H1 (cell line): ENCODE measurements at regions not wholly inside any gene's neighbourhood (a gene's known extent, or its start where the extent isn't known, plus 50 kb on each side); places are given as distances from the start of the nearest gene placed in this dataset.

Source experiments
- CTCF ChIA-PET: fragments of 300-600 bp; sonication (Branson Sonifier 250); formaldehyde crosslinking; loops from one replicate; lab custom pipeline; 2021; ENCODE audit not compliant: partially characterized antibody; lab: Charles Lee
- POLR2A ChIA-PET: fragments of 300-600 bp; sonication (Branson Sonifier 250); formaldehyde crosslinking; loops from one replicate; lab custom pipeline; 2021; ENCODE audit warnings: inconsistent platforms; ENCODE audit not compliant: partially characterized antibody; lab: Charles Lee
- DNase-seq, 2 experiments: peaks; one replicate each; pipeline versions ENCODE4 v3.0.0 to v3.0.0-alpha.2; 2010 to 2022; ENCODE audit warnings: low spot score in 2 of 2, low read depth in 1 of 2, mixed read lengths in 1 of 2
- FAIRE-seq: peaks from 2 replicates; lab custom pipeline; 2011; peaks lifted over from hg19 to GRCh38; lab: Jason Lieb, UNC
- H2AFZ ChIP-seq: 2 replicates; pipeline ENCODE4 v1.8.1; 2012; ENCODE audit warnings: low read length, inconsistent platforms
- H2AK5ac ChIP-seq: 2 replicates; pipeline ENCODE4 v1.6.1; 2013; ENCODE audit warnings: low read depth, low read length
- H2BK120ac ChIP-seq: replicated peaks from 2 replicates; pipeline ENCODE3; 2013; ENCODE audit warnings: low read depth, low read length, inconsistent platforms
- H2BK12ac ChIP-seq: 2 replicates; pipeline ENCODE4 v1.6.1; 2013; ENCODE audit warnings: low read depth, low read length
- H2BK15ac ChIP-seq: 2 replicates; pipeline ENCODE4 v1.6.1; 2013; ENCODE audit warnings: low read length
- H2BK20ac ChIP-seq: 2 replicates; pipeline ENCODE4 v1.6.1; 2013; ENCODE audit warnings: low read length
- H2BK5ac ChIP-seq: 2 replicates; pipeline ENCODE4 v1.6.1; 2013; ENCODE audit warnings: low read depth, low read length
- H3K14ac ChIP-seq: 2 replicates; pipeline ENCODE4 v1.6.1; 2013; ENCODE audit warnings: inconsistent platforms; ENCODE audit not compliant: insufficient read length
- H3K18ac ChIP-seq: 2 replicates; pipeline ENCODE4 v1.6.1; 2013; ENCODE audit warnings: low read length; ENCODE audit errors: extremely low read depth
- H3K23ac ChIP-seq: 2 replicates; pipeline ENCODE4 v1.6.1; 2013; ENCODE audit warnings: inconsistent platforms; ENCODE audit not compliant: insufficient read length
- H3K23me2 ChIP-seq: 2 replicates; pipeline ENCODE4 v1.6.1; 2013; ENCODE audit warnings: low read depth, low read length
- H3K27ac ChIP-seq: 2 replicates; pipeline ENCODE4 v1.6.1; 2011; ENCODE audit warnings: low read depth, low read length, inconsistent platforms
- H3K27me3 ChIP-seq, 4 experiments: replicated peaks in 1 of 4; 1 replicate in 1 of 4; 2 replicates in 3 of 4; pipeline versions ENCODE4 v1.6.1 to v1.8.1; 2011 to 2013; ENCODE audit warnings: low read length in 3 of 4, mild to moderate bottlenecking in 3 of 4, inconsistent platforms in 2 of 4, mixed read lengths in 2 of 4, moderate library complexity in 1 of 4; ENCODE audit not compliant: control insufficient read depth in 3 of 4, insufficient read depth in 3 of 4; ENCODE audit errors: extremely low read depth in 1 of 4
- H3K36me3 ChIP-seq, 4 experiments: 2 replicates each; pipeline versions ENCODE4 v1.6.1 to v1.8.1; 2011 to 2013; ENCODE audit warnings: mild to moderate bottlenecking in 4 of 4, low read length in 3 of 4, moderate library complexity in 2 of 4, control low read depth in 1 of 4, inconsistent platforms in 1 of 4; ENCODE audit not compliant: insufficient read depth in 4 of 4, control insufficient read depth in 2 of 4
- H3K4ac ChIP-seq: replicated peaks from 2 replicates; pipeline ENCODE3; 2013; ENCODE audit warnings: low read length, low read depth, mixed read lengths, inconsistent platforms; ENCODE audit not compliant: insufficient read length
- H3K4me1 ChIP-seq, 4 experiments: replicated peaks in 1 of 4; 1 replicate in 1 of 4; 2 replicates in 3 of 4; pipeline versions ENCODE4 v1.6.1 to v1.8.1; 2011 to 2013; ENCODE audit warnings: low read length in 3 of 4, inconsistent platforms in 2 of 4, mixed read lengths in 1 of 4; ENCODE audit not compliant: insufficient read depth in 4 of 4, control insufficient read depth in 3 of 4
- H3K4me2 ChIP-seq, 2 experiments: 2 replicates each; pipeline versions ENCODE4 v1.6.1 to v1.8.1; 2011 to 2013; ENCODE audit warnings: low read depth in 2 of 2, low read length in 2 of 2, control low read depth in 1 of 2, inconsistent platforms in 1 of 2, mild to moderate bottlenecking in 1 of 2; ENCODE audit not compliant: insufficient read depth in 1 of 2
- H3K4me3 ChIP-seq, 4 experiments: fragments of 200-600, 300-600 bp in 1 of 4; sonication (generic), shearing (Covaris generic), sonication (Bioruptor Twin) in 1 of 4; 2 replicates each; pipeline versions ENCODE4 v1.5.1 to v1.8.1; 2011 to 2016; ENCODE audit warnings: low read length in 4 of 4, low read depth in 3 of 4, control low read depth in 2 of 4, inconsistent platforms in 2 of 4, mild to moderate bottlenecking in 2 of 4, mixed read lengths in 1 of 4, moderate library complexity in 1 of 4; ENCODE audit not compliant: insufficient read depth in 2 of 4; ENCODE audit errors: extremely low read depth in 1 of 4
- H3K56ac ChIP-seq: replicated peaks from 2 replicates; pipeline ENCODE3; 2013; ENCODE audit warnings: low read depth, mild to moderate bottlenecking, mixed read lengths, low read length, inconsistent platforms; ENCODE audit not compliant: insufficient read length
- H3K79me1 ChIP-seq: 2 replicates; pipeline ENCODE4 v1.6.1; 2013; ENCODE audit warnings: low read depth, low read length, control low read depth
- H3K79me2 ChIP-seq, 2 experiments: 2 replicates each; pipeline versions ENCODE4 v1.6.1 to v1.8.1; 2012 to 2013; ENCODE audit warnings: low read length in 2 of 2, mild to moderate bottlenecking in 2 of 2, inconsistent platforms in 1 of 2; ENCODE audit not compliant: insufficient read depth in 2 of 2, control insufficient read depth in 1 of 2
- H3K9ac ChIP-seq, 4 experiments: replicated peaks in 1 of 4; 1 replicate in 1 of 4; 2 replicates in 3 of 4; pipeline versions ENCODE4 v1.6.1 to v1.8.1; 2011 to 2013; ENCODE audit warnings: low read depth in 3 of 4, low read length in 3 of 4, control low read depth in 2 of 4, mild to moderate bottlenecking in 2 of 4, moderate library complexity in 2 of 4, inconsistent platforms in 1 of 4; ENCODE audit errors: extremely low read depth in 1 of 4
- H3K9me3 ChIP-seq, 2 experiments: 2 replicates each; pipeline versions ENCODE4 v1.6.1 to v1.8.1; 2012 to 2013; ENCODE audit warnings: mild to moderate bottlenecking in 2 of 2, moderate library complexity in 2 of 2, control low read depth in 1 of 2, inconsistent platforms in 1 of 2, low read depth in 1 of 2, low read length in 1 of 2, mixed read lengths in 1 of 2; ENCODE audit not compliant: insufficient read depth in 2 of 2
- H4K20me1 ChIP-seq, 2 experiments: replicated peaks in 1 of 2; 2 replicates each; pipeline versions ENCODE3 to v1.8.1; 2011 to 2013; ENCODE audit warnings: inconsistent platforms in 2 of 2, low read length in 2 of 2, mild to moderate bottlenecking in 1 of 2; ENCODE audit not compliant: insufficient read depth in 2 of 2, control insufficient read depth in 1 of 2
- H4K5ac ChIP-seq: 2 replicates; pipeline ENCODE4 v1.6.1; 2013; ENCODE audit warnings: low read length, low read depth, mixed read lengths, inconsistent platforms; ENCODE audit not compliant: insufficient read length
- H4K8ac ChIP-seq: 2 replicates; pipeline ENCODE4 v1.8.0; 2013; ENCODE audit warnings: mild to moderate bottlenecking, moderate library complexity, low read length, inconsistent platforms; ENCODE audit not compliant: insufficient read depth; ENCODE audit errors: extremely low read depth
- H4K91ac ChIP-seq: replicated peaks from 2 replicates; pipeline ENCODE3; 2013; ENCODE audit warnings: low read length, mixed read lengths, inconsistent platforms; ENCODE audit not compliant: insufficient read length
- CTCF ChIP-seq, 3 experiments: IDR thresholded peaks; 1 replicate in 2 of 3; 2 replicates in 1 of 3; pipeline versions ENCODE4 v1.5.1 to v1.6.1; 2011; ENCODE audit warnings: low read length in 3 of 3, mild to moderate bottlenecking in 3 of 3, inconsistent platforms in 2 of 3, low read depth in 1 of 3, moderate library complexity in 1 of 3; ENCODE audit not compliant: insufficient read depth in 1 of 3; ENCODE audit errors: control extremely low read depth in 1 of 3
- EP300 ChIP-seq, 2 experiments: IDR thresholded peaks; 1 replicate in 1 of 2; 2 replicates in 1 of 2; pipeline ENCODE4 v1.6.1; 2011 to 2012; ENCODE audit warnings: low read depth in 2 of 2, low read length in 2 of 2, mild to moderate bottlenecking in 2 of 2, borderline replicate concordance in 1 of 2, inconsistent platforms in 1 of 2, moderate library complexity in 1 of 2
- SAP30 ChIP-seq: fragments of 300-600 bp; sonication (generic); IDR thresholded peaks from 2 replicates; pipeline ENCODE4 v1.7.1; 2012; ENCODE audit warnings: low read length, moderate library complexity, mild to moderate bottlenecking, inconsistent platforms; ENCODE audit not compliant: insufficient read depth, insufficient replicate concordance
- SIRT6 ChIP-seq: IDR thresholded peaks from one replicate; pipeline ENCODE4 v1.7.1; 2012; ENCODE audit warnings: low read length, inconsistent platforms
- SRF ChIP-seq: IDR thresholded peaks from 2 replicates; pipeline ENCODE4 v1.6.1; 2011; ENCODE audit warnings: mild to moderate bottlenecking, low read depth, low read length, moderate library complexity
- WGBS, 2 experiments: shearing (Covaris generic) in 1 of 2; methylation state at CpG; one replicate each; pipeline versions ENCODE4 v1.1.6 to v1.1.7; 2013 to 2015; ENCODE audit warnings: low lambda C conversion rate in 2 of 2, mixed read lengths in 2 of 2, inconsistent platforms in 1 of 2, low coverage in 1 of 2, missing lambda C conversion rate in 1 of 2; ENCODE audit not compliant: insufficient replicate concordance in 2 of 2, insufficient coverage in 1 of 2, insufficient read length in 1 of 2; ENCODE audit errors: extremely low coverage in 1 of 2, missing lambda C conversion rate in 1 of 2; 5-methylcytosine and 5-hydroxymethylcytosine counted together

GRCh38 chrX:7253565-7253964 is 105.6 kb upstream of the PUDP start:
- Histone ChIP-seq H4K8ac (no peak overlapping the region), H3K4me2 (no peak overlapping the region)
- no peak for DNase-seq

More at GRCh38 chrX:7253565-7253964, 105.6 kb upstream of the PUDP start:
- H2AK5ac ChIP-seq, result no peak overlapping the region
- no peak overlapping the region for H4K91ac ChIP-seq
- no peak overlapping the region for H3K9ac ChIP-seq
- no peak overlapping the region for H4K5ac ChIP-seq
- no peaks in the 10 kb centered on the region for H3K36me3 ChIP-seq
- no peak overlapping the region for H2BK15ac ChIP-seq
- TF ChIP-seq CTCF (IDR thresholded peaks at IDR 0.05; ENCODE audit: control extremely low read depth in 1 of 3, insufficient read depth in 1 of 3, low read depth in 1 of 3, low read length in 3 of 3), result no peak
- no peak for TF ChIP-seq SIRT6
- no peak for TF ChIP-seq SRF
- TF ChIP-seq SAP30, result no peak
- no peak for TF ChIP-seq EP300 (IDR thresholded peaks at IDR 0.05; ENCODE audit: borderline replicate concordance in 1 of 2, low read depth in 2 of 2, low read length in 2 of 2)
- no peaks in the 10 kb centered on the region for H3K79me1 ChIP-seq
- no peaks in the 10 kb centered on the region for H3K9me3 ChIP-seq
- no peak overlapping the region for H3K4me3 ChIP-seq
- FAIRE-seq, result no peak
- 86% methylated on average over 5 of the region's 5 CpGs; no CpG with 5 or more reads in 1 of the 2 experiments for WGBS, 2 experiments
- no peak overlapping the region for H2BK120ac ChIP-seq
- no peak overlapping the region for H3K23ac ChIP-seq
- no peak overlapping the region for H3K56ac ChIP-seq
- H2BK20ac ChIP-seq, result no peak overlapping the region
- CTCF ChIA-PET, result no interaction called here
- no peaks in the 10 kb centered on the region for H3K27me3 ChIP-seq
- H3K27ac ChIP-seq, result no peak overlapping the region
- H3K23me2 ChIP-seq, result no peaks in the 10 kb centered on the region; the same call in 1 of the 2 replicates
- H2BK12ac ChIP-seq, result no peak overlapping the region
- H3K4me1 ChIP-seq, result no peaks in the 10 kb centered on the region
- H2BK5ac ChIP-seq, result no peak overlapping the region
- no peaks in the 10 kb centered on the region for H4K20me1 ChIP-seq
- H2AFZ ChIP-seq, result no peak overlapping the region
- no peak overlapping the region for H3K18ac ChIP-seq
- POLR2A ChIA-PET, result no interaction called here
- H3K4ac ChIP-seq, result no peak overlapping the region
- no peaks in the 10 kb centered on the region for H3K79me2 ChIP-seq
- no peak overlapping the region for H3K14ac ChIP-seq
